HG02885 (cell line): ENCODE measurements at regions not wholly inside any gene's neighbourhood (a gene's known extent, or its start where the extent isn't known, plus 50 kb on each side); places are given as distances from the start of the nearest gene placed in this dataset.

Experiments used
- ATAC-seq: cut with Tn5 transposase; IDR thresholded peaks from one replicate; pipeline ENCODE4 v1.9.1; 2021; ENCODE audit warnings: mild to moderate bottlenecking; ENCODE audit not compliant: unreplicated experiment, poor library complexity

DNA sequence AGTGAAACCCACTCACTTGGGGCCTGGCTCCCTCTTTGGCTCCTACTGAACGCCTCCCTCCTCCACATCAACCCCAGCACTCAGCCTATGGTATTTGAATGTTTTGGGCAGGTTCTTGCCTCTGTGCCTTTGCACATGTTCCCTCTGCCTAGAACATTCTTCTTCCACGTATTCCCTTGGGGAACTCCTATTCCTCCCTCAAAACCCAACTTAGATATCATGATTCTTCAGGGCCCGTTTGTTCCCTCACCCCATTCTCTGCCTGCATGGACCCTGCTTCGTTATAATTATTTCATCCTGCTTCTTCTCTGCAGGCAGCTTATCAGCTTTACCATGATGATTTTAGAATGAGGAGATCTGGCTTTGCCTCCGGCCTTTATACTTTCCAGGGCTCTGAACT is 215.0 kb upstream of the IER5L start:
- ATAC-seq = no peak

DNA sequence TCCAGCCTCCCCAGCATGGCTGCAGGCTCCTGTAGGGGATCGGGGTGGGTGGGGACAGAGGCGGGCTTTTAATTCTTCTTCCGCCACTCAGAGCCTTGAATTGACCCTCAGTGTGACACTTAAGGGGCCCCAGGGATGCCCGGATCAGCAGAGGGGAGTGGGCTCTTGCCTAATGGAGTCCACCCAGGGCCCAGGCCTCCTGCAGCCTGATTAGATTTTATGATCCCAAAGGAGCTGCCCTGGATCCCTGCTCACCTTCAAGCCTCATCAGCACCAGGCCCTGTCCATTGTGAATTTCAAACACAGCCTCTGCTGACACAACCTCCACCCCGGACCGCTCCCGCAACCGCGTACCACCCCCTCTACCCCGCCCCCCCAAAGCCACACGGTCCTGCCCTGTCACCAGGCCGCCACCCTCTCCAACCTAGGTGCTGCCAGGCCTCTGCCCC is 214.1 kb upstream of the IER5L start:
- ATAC-seq = no peak

DNA sequence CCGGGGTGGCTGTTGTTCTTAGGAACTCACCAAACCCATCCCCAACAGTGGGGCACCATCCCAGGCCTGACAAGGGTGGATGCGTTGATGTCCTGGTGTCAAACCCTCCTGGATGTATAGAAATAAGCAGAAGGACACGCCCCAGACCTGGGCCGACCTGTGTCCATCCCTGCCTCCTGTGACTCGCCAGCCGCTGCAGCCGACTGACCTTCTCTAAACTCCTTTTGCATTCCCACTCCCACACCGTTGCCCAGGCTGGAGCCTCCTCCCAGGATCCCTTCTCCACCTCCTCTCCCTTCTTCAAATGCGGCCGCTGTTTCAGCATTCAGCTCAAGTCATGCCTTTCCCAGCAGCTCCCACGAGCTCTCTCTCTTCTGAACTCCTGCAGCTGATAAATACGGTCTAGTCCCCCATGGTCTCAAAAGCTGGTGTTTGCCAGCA is 213.2 kb upstream of the IER5L start:
- ATAC-seq = no peak

DNA sequence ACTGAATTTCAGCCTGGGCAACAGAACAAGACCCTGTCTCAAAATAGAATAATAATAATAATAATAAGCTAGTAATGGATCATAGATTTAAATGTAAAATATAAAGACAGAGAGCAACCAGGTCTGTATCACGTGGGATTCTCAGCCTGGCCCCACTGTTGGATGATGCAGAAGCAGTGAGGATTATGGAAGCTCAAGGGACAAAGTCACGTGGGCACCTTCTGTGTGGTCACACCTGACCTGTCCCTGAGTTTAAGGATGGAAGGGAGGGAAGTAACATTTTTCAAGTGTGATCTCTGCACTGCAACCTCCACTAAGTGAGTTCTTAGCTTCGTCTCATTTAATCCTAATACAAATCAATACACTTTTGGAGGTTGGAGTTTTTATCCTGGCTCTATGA is 212.5 kb upstream of the IER5L start:
- no peak for ATAC-seq

DNA sequence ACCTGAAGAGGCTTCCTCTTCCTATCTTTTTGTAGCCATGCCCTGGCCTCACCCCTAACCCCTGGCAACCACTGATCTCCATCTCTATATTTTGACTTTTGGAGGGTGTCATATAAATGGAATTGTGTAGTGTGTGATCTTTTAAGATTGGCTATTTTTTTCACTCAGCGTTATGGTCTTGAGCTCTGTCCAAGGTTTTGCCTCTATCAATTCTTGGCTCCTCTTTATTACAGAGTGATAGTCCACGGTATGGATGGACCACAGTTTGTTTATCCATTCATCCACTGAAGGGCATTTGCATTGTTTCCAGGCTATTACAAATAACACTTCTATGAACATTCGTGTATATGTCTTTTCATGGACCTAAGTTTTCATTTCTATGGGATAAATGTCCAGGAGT is 209.8 kb upstream of the IER5L start:
- ATAC-seq = no peak

DNA sequence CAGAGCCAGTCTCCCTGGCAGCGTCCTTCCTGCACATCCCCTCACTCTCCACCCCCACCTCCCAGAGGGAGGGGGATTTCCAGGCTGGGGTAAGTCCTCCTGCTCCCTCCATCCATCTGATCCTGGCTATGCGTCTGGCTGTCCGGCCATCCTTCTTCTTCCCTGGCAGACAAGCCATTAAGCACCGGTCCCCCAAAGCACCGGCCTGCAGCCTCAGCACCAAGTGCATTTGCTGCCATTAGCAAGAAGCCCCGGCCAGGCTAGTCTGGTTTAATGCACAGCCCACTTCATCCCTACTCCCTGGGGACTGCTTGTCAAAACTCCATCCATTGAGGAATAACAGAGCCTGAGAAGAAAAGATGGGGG is 208.7 kb upstream of the IER5L start:
- ATAC-seq = no peak

DNA sequence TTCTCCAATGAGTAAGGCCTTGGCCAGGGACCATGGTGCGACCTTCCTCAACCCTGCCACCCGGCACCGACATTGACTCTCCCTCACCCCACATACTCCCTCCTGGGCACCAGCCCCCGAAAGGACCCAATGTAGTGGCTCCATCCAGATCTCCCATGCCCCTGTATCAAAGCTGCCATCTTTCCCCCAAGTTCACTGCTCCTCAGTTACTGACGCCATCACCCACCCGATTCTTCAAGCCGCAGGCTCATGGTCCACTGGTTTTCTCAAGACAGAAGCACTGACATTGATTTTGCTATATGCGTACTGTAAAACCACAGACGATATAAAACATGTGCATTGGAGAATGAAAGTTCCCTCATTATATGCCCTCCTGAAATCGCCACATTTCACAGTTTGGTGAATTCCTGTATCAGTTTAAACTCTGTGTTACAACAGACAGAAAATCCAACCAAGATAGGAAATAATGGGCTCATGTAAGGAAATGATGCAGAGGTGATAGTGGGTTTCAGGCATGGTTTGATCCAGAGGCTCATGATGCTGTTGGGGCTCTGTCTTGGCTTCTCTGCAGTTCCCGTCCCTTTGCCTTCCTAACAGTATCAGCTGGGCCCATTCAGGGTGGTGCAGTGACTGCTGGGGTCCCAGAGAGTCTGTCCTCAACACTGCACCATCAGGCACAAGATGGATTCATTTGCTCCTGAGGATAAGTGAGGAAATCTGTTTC is 207.3 kb upstream of the IER5L start:
- ATAC-seq = no peak

DNA sequence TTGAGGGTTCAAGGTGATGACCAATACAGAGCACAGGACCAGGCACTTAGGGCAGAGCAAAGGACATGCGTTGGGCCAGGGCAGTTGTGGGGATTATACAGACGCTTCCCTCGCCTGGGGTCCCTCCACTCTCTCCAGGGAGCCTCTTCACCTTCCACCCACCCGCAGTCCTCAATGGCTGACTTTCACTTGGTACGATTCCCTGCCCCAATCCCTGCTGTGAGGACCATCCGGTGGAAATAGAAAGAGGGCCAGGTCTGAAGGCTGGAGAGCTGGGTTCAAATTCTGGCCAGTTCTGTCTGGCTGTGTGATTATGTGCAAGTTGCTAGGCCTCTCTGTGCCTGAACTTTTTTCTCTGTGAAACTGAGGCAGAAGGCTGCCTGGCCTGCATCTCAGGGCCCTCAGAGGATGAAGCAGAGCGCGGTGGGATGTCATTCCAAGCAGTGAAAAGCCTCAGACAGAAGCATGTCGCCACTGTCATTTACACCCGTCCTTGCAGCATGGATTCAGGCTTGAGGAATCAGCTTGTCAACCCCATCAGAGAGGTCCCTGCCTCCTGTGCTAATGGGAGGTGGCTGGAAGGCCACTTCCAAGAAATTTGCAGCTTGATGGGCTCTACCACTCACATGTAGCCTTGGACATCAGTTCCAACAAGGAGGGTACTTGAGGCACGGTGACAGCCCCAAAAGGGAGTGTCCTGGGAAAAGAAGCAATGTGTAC is 206.6 kb upstream of the IER5L start:
- ATAC-seq = no peak

DNA sequence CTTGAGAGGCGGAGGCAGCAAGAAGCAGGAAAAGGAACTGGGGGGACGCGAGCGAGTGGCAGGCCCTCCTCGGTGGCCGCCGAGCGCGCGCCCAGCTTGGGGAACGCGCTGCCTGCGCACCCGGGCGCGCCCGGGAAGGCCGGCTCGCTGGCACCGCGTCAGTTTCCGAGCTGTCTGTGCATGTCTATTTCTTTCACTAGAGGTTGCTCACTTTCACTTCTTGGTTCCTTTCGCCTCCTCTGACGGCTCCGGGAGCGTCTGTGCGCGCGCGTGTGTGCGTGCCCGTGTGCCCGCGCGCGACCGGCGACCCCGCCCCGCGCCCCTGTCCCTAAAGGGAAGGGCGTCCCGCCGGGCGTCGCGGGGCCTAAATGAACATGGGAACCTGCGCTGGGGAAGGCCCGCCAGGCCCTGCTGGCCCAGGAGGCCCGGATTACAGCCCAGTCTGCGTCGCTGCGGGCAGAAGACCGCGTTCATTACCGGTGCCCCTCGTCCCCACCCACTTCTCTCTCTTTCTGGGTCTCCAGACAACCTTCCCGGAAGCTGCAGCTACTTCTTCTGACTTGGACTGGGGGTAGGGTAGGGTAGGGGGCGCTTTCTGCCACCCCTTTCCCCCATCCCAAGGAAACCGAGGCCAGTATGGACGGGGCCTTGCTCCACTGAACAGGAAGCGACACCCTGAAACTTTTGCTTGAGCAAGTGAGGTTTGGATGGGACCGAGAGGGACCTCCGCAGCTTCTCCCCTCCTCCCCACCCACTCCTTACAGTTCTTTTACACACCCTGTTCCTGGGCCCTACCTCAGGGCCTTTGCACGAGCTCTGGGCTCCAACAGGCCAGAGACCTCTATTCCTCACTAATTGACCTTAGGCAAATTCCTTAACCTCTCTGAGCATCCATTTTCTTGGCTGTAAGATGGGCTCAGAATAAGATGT is 205.8 kb upstream of the IER5L start:
- ATAC-seq = no peak

DNA sequence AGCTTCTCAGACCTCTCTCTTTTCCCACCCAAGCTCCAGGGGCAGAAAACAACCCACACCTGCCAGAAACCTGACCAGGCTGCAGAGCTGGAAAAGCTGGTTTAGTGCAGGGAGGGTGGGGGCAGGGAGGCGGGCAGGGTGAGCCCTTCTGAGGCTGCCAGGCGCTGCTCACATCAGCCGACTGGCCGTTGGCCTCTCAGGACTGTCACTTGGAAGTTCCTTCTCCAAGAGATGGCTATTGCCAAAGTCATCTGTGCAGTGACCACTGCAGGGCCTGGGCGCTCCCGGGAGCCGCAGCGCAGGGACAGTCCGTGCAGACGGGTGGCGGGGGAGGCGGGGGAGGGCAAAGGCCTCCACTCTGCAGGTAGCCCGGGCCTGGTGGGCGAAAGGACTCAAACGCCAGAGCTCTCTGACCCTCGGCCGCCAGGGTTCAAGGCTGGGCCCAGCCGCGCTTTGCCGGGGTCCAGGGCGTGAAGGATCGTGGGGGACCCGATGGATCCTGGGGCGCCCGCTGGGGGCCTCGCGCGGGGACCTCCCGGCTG is 205.0 kb upstream of the IER5L start:
- ATAC-seq = no peak

DNA sequence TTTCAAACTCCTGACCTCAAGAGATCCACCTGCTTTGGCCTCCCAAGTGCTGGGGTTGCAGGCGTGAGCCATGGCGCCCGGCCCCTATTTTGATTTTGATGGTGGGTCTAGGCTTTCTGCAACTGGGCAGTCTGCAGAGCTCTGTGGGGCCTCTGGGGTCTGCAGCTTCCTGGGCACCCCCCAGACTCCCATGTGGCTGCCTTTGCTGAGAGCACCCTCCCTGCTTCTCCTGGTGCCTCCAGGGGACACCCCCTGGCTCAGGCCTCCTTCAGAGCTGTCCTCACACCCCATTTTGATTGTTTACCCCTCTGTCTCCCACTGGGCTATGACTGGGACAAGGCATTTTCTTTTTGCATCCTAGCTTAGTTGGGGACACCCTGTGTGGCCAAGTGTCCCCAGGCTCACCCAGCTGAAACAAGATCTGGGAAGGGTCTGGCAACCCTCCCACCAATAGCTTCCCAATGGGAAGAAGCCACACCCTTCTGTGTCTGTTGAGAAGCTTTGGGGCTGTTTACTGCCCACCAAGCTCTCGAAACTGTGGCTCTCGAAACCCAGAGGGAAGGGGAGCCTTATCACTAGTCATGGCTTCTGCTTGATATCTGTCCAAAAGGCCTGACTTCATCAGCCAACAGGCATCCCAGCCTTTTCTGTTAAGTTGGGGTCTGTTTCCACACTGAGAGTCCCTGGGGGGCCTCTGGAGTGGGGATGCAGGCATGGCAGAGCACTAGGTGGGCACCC is 204.4 kb upstream of the IER5L start:
- ATAC-seq = no peak

DNA sequence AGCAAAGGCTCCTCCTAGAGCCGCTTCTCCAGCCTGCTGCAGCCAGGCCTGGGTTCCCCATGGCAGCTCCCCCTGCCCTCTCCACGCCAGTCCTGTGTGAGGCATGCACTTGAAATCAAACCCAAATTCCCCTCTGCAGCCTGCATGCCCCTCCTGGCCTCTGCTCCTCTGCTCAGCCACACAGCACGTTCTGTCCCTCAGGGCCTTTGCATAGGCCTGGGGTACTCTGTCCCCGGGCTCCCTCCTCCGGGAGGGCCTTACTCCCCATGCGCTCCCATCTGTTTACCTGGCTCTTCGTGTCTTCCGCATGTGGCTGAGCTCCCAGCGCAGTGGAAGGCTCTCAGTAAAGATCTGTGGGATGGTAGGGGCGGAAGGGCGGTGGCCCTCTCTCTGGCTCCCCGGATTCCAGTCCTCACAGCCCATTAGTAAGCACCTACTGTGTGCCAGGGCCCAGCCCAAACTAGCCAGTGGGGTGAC is 203.5 kb upstream of the IER5L start:
- no peak for ATAC-seq

DNA sequence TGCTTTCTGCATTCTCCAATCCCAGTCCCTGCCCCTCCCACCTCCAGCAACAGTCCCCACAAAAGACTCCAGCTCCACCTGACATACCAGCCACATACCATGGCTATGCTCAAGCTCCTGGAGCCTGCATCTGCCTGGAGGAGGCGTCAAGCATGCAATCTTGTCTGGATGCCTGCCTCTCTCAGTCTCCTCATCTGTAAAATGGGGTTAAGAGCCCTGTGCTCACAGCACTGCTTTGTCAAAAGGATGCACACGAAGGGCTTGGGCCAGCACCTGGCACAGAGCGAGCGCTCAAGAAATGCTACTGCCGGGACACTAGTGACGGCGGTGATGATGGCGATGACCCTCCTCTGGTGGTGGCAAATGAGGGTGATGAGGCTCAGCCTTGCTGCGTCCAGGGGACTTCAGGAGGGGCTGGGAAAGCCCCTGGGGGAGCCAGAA is 202.9 kb upstream of the IER5L start:
- no peak for ATAC-seq

DNA sequence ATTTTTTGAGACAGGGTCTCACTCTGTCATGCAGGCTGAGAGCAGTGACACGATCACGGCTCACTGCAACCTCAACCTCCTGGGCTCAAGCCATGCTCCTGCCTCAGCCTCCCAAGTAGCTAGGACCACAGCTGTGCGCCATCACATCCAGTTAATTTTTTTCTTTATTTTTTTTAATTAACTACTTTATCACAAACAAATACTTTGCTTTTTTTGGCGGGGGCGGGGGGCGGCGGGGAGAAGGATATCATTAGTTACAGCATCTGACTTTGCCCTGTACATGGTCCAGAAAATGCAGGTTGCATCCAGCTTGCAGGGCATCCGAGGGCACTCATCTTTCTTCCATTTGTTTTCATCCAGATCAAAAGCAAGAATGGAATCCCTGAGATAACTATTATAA is 201.8 kb upstream of the IER5L start:
- no peak for ATAC-seq

DNA sequence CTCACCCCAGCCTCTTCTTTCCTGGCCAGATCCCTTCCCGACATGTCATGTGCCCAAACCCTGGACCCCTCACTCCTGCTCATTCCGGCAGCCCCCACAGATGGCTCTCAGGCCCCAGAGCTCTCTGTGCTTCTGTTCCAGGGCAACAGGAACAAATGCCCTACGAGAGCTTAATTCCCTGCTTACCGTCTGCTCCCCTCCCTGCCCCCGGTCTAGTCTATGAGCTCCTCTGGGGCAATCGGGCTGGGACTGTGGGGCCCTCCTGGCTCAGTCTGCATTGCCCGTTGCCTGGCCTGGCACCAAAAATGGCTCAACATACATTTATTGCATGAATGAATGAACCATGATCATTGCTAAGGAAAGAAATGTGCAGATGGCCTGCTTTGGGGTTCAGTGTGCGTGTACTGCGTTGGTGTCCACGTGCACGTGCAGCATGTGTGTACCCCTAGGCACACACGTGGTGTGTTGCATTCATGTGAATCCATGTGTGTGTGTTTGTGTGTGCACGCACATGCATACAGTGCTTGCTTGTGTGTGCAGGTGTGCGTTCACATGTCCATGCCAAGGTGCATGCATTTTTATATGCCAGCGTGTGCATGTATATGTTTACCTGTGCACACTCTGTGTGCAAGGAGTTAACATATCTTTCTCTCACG is 201.2 kb upstream of the IER5L start:
- ATAC-seq = no peak

DNA sequence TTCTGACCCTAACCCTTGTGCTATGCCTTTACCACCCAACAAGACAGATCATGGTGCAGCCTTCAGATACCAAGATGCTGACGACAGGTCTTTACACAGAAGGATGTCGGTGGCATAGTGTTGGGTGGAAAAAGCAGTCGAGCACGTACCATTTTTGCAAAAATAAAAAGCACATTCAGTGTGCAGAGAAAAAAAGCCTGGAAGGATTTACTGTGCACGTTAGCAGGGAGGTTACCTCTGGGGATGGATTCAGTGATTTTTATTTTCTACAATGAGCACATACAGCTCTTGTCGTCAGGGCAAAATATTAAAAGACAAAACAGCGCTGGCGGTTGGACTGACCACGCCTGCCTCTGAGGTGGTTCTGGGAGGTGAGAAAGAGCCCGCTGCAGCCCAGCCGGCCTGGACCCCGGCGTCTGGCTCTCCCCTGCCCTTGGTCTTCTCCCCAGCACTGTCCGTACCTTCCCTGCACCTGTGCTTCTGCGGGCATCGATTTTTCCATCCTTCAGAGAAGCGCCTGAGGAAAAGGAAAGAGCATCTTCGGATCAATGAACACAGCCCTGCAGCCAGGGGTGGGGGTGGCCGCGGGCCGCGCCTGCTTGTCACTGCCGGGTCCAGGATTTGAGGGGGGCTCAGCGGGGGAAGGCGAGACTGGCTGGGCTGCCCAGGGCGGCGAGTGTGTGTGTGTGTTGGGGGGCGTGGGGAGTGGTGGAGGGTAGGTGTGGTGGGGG is 200.0 kb upstream of the IER5L start:
- no peak for ATAC-seq

DNA sequence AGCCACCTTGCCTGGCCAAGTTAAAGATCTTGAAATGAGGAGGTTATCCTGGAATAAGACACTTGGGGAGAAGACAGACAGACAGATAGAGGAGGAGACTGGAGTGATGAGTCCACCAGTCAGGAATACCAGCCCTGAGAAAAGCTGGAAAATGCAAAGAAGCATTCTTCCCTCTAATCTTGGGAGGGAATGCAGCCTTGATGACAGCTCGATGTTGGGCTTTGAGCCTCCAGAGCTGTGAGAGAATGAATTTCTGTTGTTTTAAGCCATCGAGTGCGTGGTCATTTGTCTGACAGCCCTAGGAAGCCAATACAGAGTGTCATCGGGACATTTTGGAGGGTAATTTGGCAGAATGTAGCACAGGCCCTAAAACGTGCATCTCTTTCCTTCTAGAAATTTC is 199.1 kb upstream of the IER5L start:
- no peak for ATAC-seq

DNA sequence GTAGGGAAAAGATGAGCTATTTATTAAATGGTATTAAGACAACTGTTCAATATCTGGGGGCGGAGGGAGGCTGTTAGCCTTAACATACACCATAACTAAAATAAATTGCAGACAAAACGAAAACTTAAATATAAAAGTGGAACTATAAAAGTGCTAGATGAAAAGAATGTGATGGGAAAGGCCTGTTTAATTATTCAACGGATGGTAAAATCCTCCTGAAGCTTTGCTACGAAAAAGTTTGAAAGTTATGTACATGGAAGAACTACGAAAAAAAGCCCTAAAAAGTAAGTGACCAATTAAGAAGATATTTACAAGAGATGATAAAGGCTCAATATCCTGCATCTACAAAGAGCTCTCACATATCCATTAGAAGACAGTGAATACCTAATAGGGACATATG is 197.8 kb upstream of the IER5L start:
- ATAC-seq = no peak

DNA sequence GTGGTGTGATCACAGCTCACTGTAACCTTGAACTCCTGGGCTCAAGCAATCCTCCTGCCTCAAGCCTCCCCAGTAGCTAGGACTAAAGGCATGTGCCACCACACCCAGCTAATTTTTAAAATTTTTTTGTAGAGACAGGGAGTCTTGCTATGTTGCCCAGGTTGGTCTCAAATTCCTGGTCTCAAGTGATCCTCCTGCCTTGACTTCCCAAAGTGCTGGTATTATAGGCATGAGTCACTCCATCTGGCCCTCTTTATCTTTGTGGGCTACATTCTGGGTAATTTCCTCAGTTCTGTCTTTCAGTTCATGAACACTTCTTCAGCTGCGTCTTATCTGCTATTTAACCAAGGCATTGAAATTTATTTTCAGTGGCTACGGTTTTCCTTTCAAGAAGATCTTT is 196.6 kb upstream of the IER5L start:
- ATAC-seq = no peak
